ENCODE measurements at regions not wholly inside any gene's neighbourhood (a gene's known extent, or its start where the extent isn't known, plus 50 kb on each side); places are given as distances from the start of the nearest gene placed in this dataset.
"Not testable (repeated sequence)": the region's sequence is repeated elsewhere in the genome, so short reads cannot be mapped to it uniquely, and the experiment has no call there.

DNA sequence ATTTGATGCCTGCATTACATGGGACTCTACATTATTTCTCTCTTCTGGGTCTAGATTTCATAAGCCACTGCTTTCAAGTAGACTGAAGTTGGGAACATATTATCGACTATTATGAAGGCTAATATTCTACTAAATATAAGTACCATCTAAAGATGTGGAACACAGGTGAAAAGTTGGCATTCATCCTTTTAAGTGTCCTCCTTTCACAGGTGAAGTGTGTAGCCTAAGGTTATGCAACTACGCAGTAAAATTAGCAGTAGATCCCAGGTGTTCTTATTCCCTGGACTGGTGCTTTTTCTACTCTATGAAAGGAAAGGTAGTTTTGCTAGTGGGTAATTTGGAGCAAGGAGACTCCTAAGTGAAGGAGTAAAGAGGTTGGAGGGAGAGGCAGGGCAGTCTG, 88.2 kb upstream of the DPP10 start:
- Histone ChIP-seq H3K4me3 (ENCODE audit: low read length in 2 of 2) (no peak overlapping the region), H3K36me3 (ENCODE audit: control insufficient read depth in 2 of 2, insufficient read depth in 2 of 2, low read length in 1 of 2) (no peaks in the 10 kb centered on the region), H3K27ac (ENCODE audit: low read depth in 1 of 2, low read length in 1 of 2) (no peak overlapping the region), H3K9me3 (ENCODE audit: control insufficient read depth in 2 of 2, insufficient read depth in 1 of 2, low read length in 1 of 2) (no peaks in the 10 kb centered on the region), H3K4me1 (ENCODE audit: control insufficient read depth in 2 of 2, insufficient read depth in 2 of 2, low read length in 2 of 2) (no peaks in the 10 kb centered on the region), H3K27me3 (ENCODE audit: control insufficient read depth in 2 of 2, insufficient read depth in 1 of 2, low read length in 1 of 2) (no peaks in the 10 kb centered on the region)
- WGBS: 98% methylated on average over 2 of the region's 2 CpGs
- no peak for DNase-seq (ENCODE audit: low read depth in 6 of 9, low spot score in 9 of 9)

DNA sequence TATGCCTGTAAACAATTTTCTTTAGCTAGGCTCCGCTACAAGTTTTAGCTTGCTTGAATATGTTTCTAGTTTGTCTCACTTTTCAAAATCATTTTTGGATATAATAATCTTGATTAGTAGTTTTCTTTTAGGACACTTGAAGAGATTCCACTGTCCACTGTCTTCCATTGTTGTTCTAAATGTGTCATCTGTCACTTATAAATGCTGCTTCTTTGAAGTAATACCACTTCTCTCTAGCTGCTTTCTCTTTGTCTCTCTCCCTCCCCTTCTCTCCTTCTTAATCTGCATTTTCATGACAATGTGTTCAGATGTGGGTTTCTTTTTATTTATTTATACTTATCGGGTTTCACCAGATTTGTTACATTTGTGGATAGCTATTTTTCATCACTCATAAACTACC, 73.7 kb upstream of the DPP10 start:
- H3K9me3 ChIP-seq (ENCODE audit: control insufficient read depth in 2 of 2, insufficient read depth in 1 of 2, low read length in 1 of 2): peaks cover 0 to 1% of the 10 kb centered on the region in 2 donors
- 97% methylated on average over 2 of the region's 2 CpGs for WGBS

DNA sequence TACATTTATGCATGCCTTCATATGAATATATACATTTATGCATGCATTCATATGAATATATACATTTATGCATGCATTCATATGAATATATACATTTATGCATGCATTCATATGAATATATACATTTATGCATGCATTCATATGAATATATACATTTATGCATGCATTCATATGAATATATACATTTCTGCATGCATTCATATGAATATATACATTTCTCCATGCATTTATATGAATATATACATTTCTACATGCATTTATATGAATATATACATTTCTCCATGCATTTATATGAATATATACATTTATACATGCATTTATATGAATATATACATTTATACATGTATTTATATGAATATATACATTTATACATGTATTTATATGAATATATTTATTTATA, 70.7 kb upstream of the DPP10 start:
- H3K36me3 ChIP-seq (ENCODE audit: control insufficient read depth in 2 of 2, insufficient read depth in 2 of 2, low read length in 1 of 2); H3K4me3 ChIP-seq (ENCODE audit: low read length in 2 of 2); H3K4me1 ChIP-seq (ENCODE audit: control insufficient read depth in 2 of 2, insufficient read depth in 2 of 2, low read length in 2 of 2); H3K9me3 ChIP-seq (ENCODE audit: control insufficient read depth in 2 of 2, insufficient read depth in 1 of 2, low read length in 1 of 2); H3K27me3 ChIP-seq (ENCODE audit: control insufficient read depth in 2 of 2, insufficient read depth in 1 of 2, low read length in 1 of 2); H3K27ac ChIP-seq (ENCODE audit: low read depth in 1 of 2, low read length in 1 of 2): not testable (repeated sequence)
- DNase-seq (ENCODE audit: low read depth in 6 of 9, low spot score in 9 of 9): peak in 6 of 9 donors; percentile 6 to 87 (median 50)

More for the DNA sequence above, 73.7 kb upstream of the DPP10 start:
- no peak overlapping the region for H3K4me3 ChIP-seq (ENCODE audit: low read length in 2 of 2)
- H3K27me3 ChIP-seq (ENCODE audit: control insufficient read depth in 2 of 2, insufficient read depth in 1 of 2, low read length in 1 of 2): no peaks in the 10 kb centered on the region
- no peak overlapping the region for H3K27ac ChIP-seq (ENCODE audit: low read depth in 1 of 2, low read length in 1 of 2)
- no peaks in the 10 kb centered on the region for H3K36me3 ChIP-seq (ENCODE audit: control insufficient read depth in 2 of 2, insufficient read depth in 2 of 2, low read length in 1 of 2)
- no peaks in the 10 kb centered on the region for H3K4me1 ChIP-seq (ENCODE audit: control insufficient read depth in 2 of 2, insufficient read depth in 2 of 2, low read length in 2 of 2)
- no peak for DNase-seq (ENCODE audit: low read depth in 6 of 9, low spot score in 9 of 9)

DNA sequence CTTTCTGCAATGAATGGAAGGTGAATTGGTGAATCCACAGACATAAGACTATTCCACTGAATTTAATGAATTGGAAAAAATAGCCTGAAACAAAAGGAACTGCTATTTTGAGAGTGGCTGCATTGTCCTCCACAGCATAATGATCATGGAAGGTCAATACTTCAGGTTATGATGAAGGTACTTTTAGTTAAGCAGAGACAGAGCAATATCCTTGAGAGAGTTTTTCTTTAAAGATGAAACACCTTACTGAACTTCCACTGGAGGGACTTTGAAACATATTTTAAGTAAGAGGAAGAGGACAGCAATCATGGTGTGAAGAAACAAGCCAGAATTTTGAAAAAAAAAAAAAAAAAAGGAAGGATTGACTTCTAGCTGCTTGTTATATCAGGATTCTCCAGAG, 68.8 kb upstream of the DPP10 start:
- H3K9me3 ChIP-seq (ENCODE audit: control insufficient read depth in 2 of 2, insufficient read depth in 1 of 2, low read length in 1 of 2): no peaks in the 10 kb centered on the region

DNA sequence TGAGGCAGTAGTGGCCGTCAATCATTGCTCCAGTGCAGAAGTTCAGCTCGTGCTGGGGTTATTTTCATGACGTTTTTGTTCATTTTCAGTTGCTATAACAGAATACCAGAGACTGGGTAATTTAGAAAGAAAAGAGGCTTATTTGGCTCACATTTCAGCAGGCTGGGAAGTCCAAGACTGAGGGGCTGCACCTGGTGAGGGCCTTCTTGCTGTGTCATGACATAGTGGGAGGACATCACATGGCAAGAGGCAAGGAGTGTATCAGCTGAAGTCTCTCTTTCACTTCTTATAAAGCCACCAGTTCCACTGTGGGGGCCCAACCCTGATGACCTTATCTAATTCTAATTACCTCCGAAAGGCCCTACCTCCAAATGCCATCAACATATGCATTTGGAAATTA, 58.0 kb upstream of the DPP10 start:
- no peaks in the 10 kb centered on the region for H3K9me3 ChIP-seq (ENCODE audit: control insufficient read depth in 2 of 2, insufficient read depth in 1 of 2, low read length in 1 of 2)
- WGBS: 91% methylated on average over 4 of the region's 4 CpGs
- no peak overlapping the region for H3K27ac ChIP-seq (ENCODE audit: low read depth in 1 of 2, low read length in 1 of 2)
- H3K4me1 ChIP-seq (ENCODE audit: control insufficient read depth in 2 of 2, insufficient read depth in 2 of 2, low read length in 2 of 2): no peaks in the 10 kb centered on the region
- H3K36me3 ChIP-seq (ENCODE audit: control insufficient read depth in 2 of 2, insufficient read depth in 2 of 2, low read length in 1 of 2): no peaks in the 10 kb centered on the region
- H3K27me3 ChIP-seq (ENCODE audit: control insufficient read depth in 2 of 2, insufficient read depth in 1 of 2, low read length in 1 of 2): no peaks in the 10 kb centered on the region
- H3K4me3 ChIP-seq (ENCODE audit: low read length in 2 of 2): no peak overlapping the region
- no peak for DNase-seq (ENCODE audit: low read depth in 6 of 9, low spot score in 9 of 9)

More for the DNA sequence above, 68.8 kb upstream of the DPP10 start:
- H3K4me3 ChIP-seq (ENCODE audit: low read length in 2 of 2): no peak overlapping the region
- no peak overlapping the region for H3K27ac ChIP-seq (ENCODE audit: low read depth in 1 of 2, low read length in 1 of 2)
- no peaks in the 10 kb centered on the region for H3K36me3 ChIP-seq (ENCODE audit: control insufficient read depth in 2 of 2, insufficient read depth in 2 of 2, low read length in 1 of 2)
- no peaks in the 10 kb centered on the region for H3K4me1 ChIP-seq (ENCODE audit: control insufficient read depth in 2 of 2, insufficient read depth in 2 of 2, low read length in 2 of 2)
- no peaks in the 10 kb centered on the region for H3K27me3 ChIP-seq (ENCODE audit: control insufficient read depth in 2 of 2, insufficient read depth in 1 of 2, low read length in 1 of 2)
- no peak for DNase-seq (ENCODE audit: low read depth in 6 of 9, low spot score in 9 of 9)

DNA sequence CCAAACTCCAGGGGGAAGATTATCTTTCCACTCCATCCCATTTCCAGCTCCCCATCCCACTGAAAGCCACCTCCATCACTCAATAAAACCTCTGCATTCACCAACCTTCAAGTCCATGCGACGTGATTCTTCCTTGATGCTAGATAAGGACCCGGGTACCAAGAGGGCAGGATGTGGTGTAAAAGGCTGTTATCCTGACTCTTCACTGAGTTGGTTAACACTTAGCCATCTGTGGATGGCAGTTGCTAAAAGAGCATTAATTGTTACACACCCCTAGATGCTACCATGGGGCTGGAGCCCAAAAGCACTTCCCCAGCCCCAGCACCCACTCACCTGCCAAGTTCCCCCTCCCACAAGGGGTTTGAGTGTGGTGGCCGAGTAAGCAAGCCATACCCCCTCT, 53.4 kb upstream of the DPP10 start:
- 92% methylated on average over 4 of the region's 4 CpGs for WGBS
- no peaks in the 10 kb centered on the region for H3K4me1 ChIP-seq (ENCODE audit: control insufficient read depth in 2 of 2, insufficient read depth in 2 of 2, low read length in 2 of 2)
- no peaks in the 10 kb centered on the region for H3K27me3 ChIP-seq (ENCODE audit: control insufficient read depth in 2 of 2, insufficient read depth in 1 of 2, low read length in 1 of 2)
- H3K4me3 ChIP-seq (ENCODE audit: low read length in 2 of 2): no peak overlapping the region
- no peak overlapping the region for H3K27ac ChIP-seq (ENCODE audit: low read depth in 1 of 2, low read length in 1 of 2)
- H3K36me3 ChIP-seq (ENCODE audit: control insufficient read depth in 2 of 2, insufficient read depth in 2 of 2, low read length in 1 of 2): no peaks in the 10 kb centered on the region
- DNase-seq (ENCODE audit: low read depth in 6 of 9, low spot score in 9 of 9): no peak
- H3K9me3 ChIP-seq (ENCODE audit: control insufficient read depth in 2 of 2, insufficient read depth in 1 of 2, low read length in 1 of 2): peaks cover 0 to 5% of the 10 kb centered on the region in 2 donors

All from thymus (tissue), 11 donors.